Adrenal gland (tissue), 5 donors: ENCODE measurements at regions not wholly inside any gene's neighbourhood (a gene's known extent, or its start where the extent isn't known, plus 50 kb on each side); places are given as distances from the start of the nearest gene placed in this dataset.

ENCODE experiments used
- POLR2A ChIP-seq, 2 donors: fragments of 450-650 bp; IDR thresholded peaks; one replicate each; pipeline ENCODE4 v1.6.1; 2017; ENCODE audit warnings: antibody characterized with exemption in 2 of 2, mild to moderate bottlenecking in 2 of 2, moderate library complexity in 1 of 2
- TF ChIP-seq, protein P1 (sequence below), 6 experiments: fragments of 450-650 bp in 4 of 6; fragments of 200-600 bp in 2 of 6; sonication (generic) in 1 of 6; IDR thresholded peaks; 1 replicate in 5 of 6; 2 replicates in 1 of 6; pipeline versions ENCODE4 v1.5.1 to v1.8.0; 2016 to 2021; ENCODE audit warnings: antibody characterized with exemption in 6 of 6, mild to moderate bottlenecking in 2 of 6, moderate library complexity in 1 of 6
- donor health status: DM: no; HTN: no; CAD: no.

DNA sequence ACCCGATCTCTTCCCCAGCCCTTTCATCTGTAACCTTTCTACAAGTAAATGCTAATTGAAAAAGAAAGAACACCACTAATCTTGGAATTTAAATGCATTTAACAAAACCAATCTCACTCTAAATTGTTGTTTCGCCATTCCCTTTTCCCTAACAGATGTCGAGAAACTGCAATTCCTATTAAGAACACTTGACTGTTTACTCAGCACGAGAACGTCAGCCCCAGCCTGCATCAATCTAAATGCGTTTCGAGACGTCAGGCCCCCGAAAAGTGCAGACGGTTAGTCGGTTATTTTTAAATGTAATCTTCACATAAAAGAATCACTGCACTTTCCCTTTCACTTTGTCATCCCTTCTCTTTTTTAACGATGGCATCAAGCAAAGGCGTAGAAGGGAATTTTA, 837.6 kb downstream of the VRK1 start:
- TF ChIP-seq POLR2A (IDR thresholded peaks at IDR 0.05): no peak
- TF ChIP-seq, protein P1, sequence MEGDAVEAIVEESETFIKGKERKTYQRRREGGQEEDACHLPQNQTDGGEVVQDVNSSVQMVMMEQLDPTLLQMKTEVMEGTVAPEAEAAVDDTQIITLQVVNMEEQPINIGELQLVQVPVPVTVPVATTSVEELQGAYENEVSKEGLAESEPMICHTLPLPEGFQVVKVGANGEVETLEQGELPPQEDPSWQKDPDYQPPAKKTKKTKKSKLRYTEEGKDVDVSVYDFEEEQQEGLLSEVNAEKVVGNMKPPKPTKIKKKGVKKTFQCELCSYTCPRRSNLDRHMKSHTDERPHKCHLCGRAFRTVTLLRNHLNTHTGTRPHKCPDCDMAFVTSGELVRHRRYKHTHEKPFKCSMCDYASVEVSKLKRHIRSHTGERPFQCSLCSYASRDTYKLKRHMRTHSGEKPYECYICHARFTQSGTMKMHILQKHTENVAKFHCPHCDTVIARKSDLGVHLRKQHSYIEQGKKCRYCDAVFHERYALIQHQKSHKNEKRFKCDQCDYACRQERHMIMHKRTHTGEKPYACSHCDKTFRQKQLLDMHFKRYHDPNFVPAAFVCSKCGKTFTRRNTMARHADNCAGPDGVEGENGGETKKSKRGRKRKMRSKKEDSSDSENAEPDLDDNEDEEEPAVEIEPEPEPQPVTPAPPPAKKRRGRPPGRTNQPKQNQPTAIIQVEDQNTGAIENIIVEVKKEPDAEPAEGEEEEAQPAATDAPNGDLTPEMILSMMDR (IDR thresholded peaks at IDR 0.05): no peak
